CD4-positive, alpha-beta T cell (primary cell): ENCODE measurements at regions not wholly inside any gene's neighbourhood (a gene's known extent, or its start where the extent isn't known, plus 50 kb on each side); places are given as distances from the start of the nearest gene placed in this dataset.

Source experiments
- ATAC-seq: fragments of 200-7000 bp; cut with Tn5 transposase; one replicate; pipeline ENCODE4 v1.10.0; 2022; ENCODE audit warnings: mild to moderate bottlenecking; ENCODE audit not compliant: poor library complexity
- CTCF ChIA-PET: fragments of 350-600 bp; sonication (Branson Sonifier 250); formaldehyde crosslinking; loops from one replicate; lab custom pipeline; 2021; ENCODE audit warnings: antibody characterized with exemption, inconsistent platforms; lab: Charles Lee
- POLR2A ChIA-PET: fragments of 350-600 bp; sonication (Branson Sonifier 250); formaldehyde crosslinking; loops from one replicate; lab custom pipeline; 2021; ENCODE audit warnings: antibody characterized with exemption, inconsistent platforms; lab: Charles Lee
- DNase-seq, 14 experiments: peaks; one replicate each; pipeline ENCODE4 v3.0.0-alpha.2; 2013 to 2020; ENCODE audit warnings: mixed read lengths in 2 of 14
- H3K27ac ChIP-seq, 2 donors: one replicate each; pipeline versions ENCODE4 v1.5.1 to v1.7.0; 2013; ENCODE audit warnings: low read length in 2 of 2, low read depth in 1 of 2, mild to moderate bottlenecking in 1 of 2
- H3K27me3 ChIP-seq, 2 experiments: 1 replicate in 1 of 2; 2 replicates in 1 of 2; pipeline versions ENCODE4 v1.6.1 to v1.7.0; 2013; ENCODE audit warnings: low read length in 2 of 2, control low read depth in 1 of 2, mild to moderate bottlenecking in 1 of 2, moderate library complexity in 1 of 2; ENCODE audit not compliant: insufficient read depth in 2 of 2, control insufficient read depth in 1 of 2
- H3K36me3 ChIP-seq: one replicate; pipeline ENCODE4 v1.6.1; 2013; ENCODE audit warnings: low read length, control low read depth; ENCODE audit not compliant: insufficient read depth
- H3K4me1 ChIP-seq: one replicate; pipeline ENCODE4 v1.6.1; 2013; ENCODE audit warnings: low read length, control low read depth; ENCODE audit not compliant: insufficient read depth
- H3K4me3 ChIP-seq: one replicate; pipeline ENCODE4 v1.5.1; 2013; ENCODE audit warnings: mild to moderate bottlenecking, low read length, moderate library complexity
- H3K9me3 ChIP-seq, 2 experiments: 1 replicate in 1 of 2; 2 replicates in 1 of 2; pipeline versions ENCODE4 v1.6.1 to v1.7.0; 2013; ENCODE audit warnings: low read length in 2 of 2, mild to moderate bottlenecking in 2 of 2, control low read depth in 1 of 2, moderate library complexity in 1 of 2; ENCODE audit not compliant: control insufficient read depth in 1 of 2, insufficient read depth in 1 of 2
- H3K27ac Mint-ChIP-seq: one replicate; pipeline ENCODE4 v1.8.0; 2020; ENCODE audit warnings: mixed read lengths
- H3K27me3 Mint-ChIP-seq: one replicate; pipeline ENCODE4 v1.8.0; 2021; ENCODE audit warnings: mixed read lengths
- H3K36me3 Mint-ChIP-seq: one replicate; pipeline ENCODE4 v1.8.0; 2021; ENCODE audit warnings: low read depth, mixed read lengths
- H3K4me1 Mint-ChIP-seq: one replicate; pipeline ENCODE4 v1.8.0; 2021; ENCODE audit warnings: low read depth, mixed read lengths
- H3K4me3 Mint-ChIP-seq: one replicate; pipeline ENCODE4 v1.8.0; 2020; ENCODE audit warnings: mild to moderate bottlenecking, mixed read lengths
- H3K9me3 Mint-ChIP-seq: one replicate; pipeline ENCODE4 v1.8.0; 2020; ENCODE audit warnings: mixed read lengths
- intact Hi-C, 2 experiments: fragments of 100-400 bp; cut with DNase I in 1 of 2; cut with micrococcal nuclease in 1 of 2; formaldehyde crosslinking; loops; one replicate each; pipeline versions ENCODE4 v1.15.1 to v1.9.0; 2023 to 2025; cut with DNase I, micrococcal nuclease
- TF ChIP-seq, protein P1 (sequence below): fragments of 200-600 bp; IDR thresholded peaks from one replicate; pipeline ENCODE4 v1.8.0; 2022; ENCODE audit warnings: antibody characterized with exemption, mild to moderate bottlenecking

DNA sequence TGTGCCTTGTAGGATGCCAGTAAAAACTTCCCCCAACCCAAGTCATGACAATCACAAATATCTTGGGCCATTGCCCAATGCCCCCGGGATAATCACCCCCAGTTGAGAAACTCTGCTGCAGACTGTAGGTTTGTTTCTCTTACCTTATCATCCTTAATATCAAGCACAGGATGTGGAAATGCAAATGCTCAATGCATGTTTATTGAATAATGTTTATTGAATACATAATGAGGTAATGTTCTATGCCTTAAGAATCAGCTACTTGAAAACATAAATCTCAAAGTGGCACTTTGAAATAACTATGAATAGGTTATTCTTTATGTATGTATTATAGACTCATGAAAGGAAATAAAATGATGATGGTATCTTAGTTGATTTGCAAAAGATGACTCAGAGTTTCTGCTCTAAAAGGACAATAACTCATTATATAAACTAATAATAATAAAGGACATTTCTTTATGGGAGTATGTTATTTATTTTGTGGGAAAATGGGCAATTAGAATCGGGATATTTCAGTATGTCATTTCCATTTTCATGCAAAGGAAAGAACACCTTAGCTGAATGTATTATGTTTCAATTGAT lies 414.2 kb downstream of the EFNB2 start:
- H3K27me3 ChIP-seq, result no peaks in the 10 kb centered on the region
- Mint-ChIP-seq H3K36me3 (no peaks in the 10 kb centered on the region), H3K27me3 (no peaks in the 10 kb centered on the region), H3K9me3 (no peaks in the 10 kb centered on the region), H3K4me3 (no peak overlapping the region), H3K27ac (no peak overlapping the region), H3K4me1 (no peaks in the 10 kb centered on the region)
- intact Hi-C loops, result no loop called here
- TF ChIP-seq, protein P1, sequence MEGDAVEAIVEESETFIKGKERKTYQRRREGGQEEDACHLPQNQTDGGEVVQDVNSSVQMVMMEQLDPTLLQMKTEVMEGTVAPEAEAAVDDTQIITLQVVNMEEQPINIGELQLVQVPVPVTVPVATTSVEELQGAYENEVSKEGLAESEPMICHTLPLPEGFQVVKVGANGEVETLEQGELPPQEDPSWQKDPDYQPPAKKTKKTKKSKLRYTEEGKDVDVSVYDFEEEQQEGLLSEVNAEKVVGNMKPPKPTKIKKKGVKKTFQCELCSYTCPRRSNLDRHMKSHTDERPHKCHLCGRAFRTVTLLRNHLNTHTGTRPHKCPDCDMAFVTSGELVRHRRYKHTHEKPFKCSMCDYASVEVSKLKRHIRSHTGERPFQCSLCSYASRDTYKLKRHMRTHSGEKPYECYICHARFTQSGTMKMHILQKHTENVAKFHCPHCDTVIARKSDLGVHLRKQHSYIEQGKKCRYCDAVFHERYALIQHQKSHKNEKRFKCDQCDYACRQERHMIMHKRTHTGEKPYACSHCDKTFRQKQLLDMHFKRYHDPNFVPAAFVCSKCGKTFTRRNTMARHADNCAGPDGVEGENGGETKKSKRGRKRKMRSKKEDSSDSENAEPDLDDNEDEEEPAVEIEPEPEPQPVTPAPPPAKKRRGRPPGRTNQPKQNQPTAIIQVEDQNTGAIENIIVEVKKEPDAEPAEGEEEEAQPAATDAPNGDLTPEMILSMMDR, result no peak
- ATAC-seq (no peak), DNase-seq (no peak)
- H3K9me3 ChIP-seq, result peaks cover 0 to 5% of the 10 kb centered on the region in 2 experiments
- H3K36me3 ChIP-seq, result no peaks in the 10 kb centered on the region
- H3K4me1 ChIP-seq, result no peaks in the 10 kb centered on the region
- ChIA-PET CTCF (no interaction called here), POLR2A (no interaction called here)
- no peak overlapping the region for H3K27ac ChIP-seq
- H3K4me3 ChIP-seq, result no peak overlapping the region

DNA sequence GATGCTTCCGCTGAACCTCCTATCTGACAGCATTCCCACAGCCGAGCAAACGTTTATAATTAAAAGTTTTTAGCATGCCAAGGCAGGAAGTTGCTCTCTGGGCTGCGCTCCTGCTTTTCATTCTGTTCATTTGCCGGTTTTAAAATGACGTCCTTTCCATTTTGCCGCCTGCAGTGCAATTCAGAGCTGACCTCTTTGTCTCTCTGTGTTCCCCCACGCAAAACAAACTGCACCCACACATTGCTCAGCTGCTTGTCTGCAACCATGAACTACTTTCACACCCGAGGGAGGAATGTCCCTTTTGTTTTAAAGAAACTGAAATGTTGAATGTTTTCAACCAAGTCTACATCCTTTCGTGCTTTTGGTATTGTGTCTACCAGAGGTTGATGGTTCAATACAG lies 416.5 kb downstream of the EFNB2 start:
- Mint-ChIP-seq H3K4me3 (no peak overlapping the region), H3K36me3 (no peaks in the 10 kb centered on the region), H3K4me1 (no peaks in the 10 kb centered on the region), H3K27ac (no peak overlapping the region), H3K27me3 (no peaks in the 10 kb centered on the region), H3K9me3 (no peaks in the 10 kb centered on the region)
- DNase-seq (no peak), ATAC-seq (no peak)
- intact Hi-C loops, result no loop called here
- Histone ChIP-seq H3K27ac (no peak overlapping the region), H3K9me3 (no peaks in the 10 kb centered on the region), H3K4me1 (no peaks in the 10 kb centered on the region), H3K4me3 (no peak overlapping the region), H3K27me3 (no peaks in the 10 kb centered on the region), H3K36me3 (no peaks in the 10 kb centered on the region)
- TF ChIP-seq, protein P1, result no peak
- ChIA-PET CTCF (no interaction called here), POLR2A (no interaction called here)

GRCh38 chr13:106118050-106118449 lies 417.4 kb downstream of the EFNB2 start:
- Mint-ChIP-seq H3K27me3 (no peaks in the 10 kb centered on the region), H3K4me3 (no peak overlapping the region), H3K4me1 (no peaks in the 10 kb centered on the region), H3K36me3 (no peaks in the 10 kb centered on the region), H3K27ac (no peak overlapping the region), H3K9me3 (no peaks in the 10 kb centered on the region)
- TF ChIP-seq, protein P1, result no peak
- Histone ChIP-seq H3K4me1 (no peaks in the 10 kb centered on the region), H3K4me3 (no peak overlapping the region), H3K27me3 (no peaks in the 10 kb centered on the region), H3K36me3 (no peaks in the 10 kb centered on the region), H3K9me3 (no peaks in the 10 kb centered on the region), H3K27ac (no peak overlapping the region)
- ATAC-seq, result no peak
- intact Hi-C loops, result no loop called here
- DNase-seq, result no peak
- ChIA-PET CTCF (no interaction called here), POLR2A (no interaction called here)
